Duodenal mucosa (tissue), 2 donors: ENCODE measurements at regions not wholly inside any gene's neighbourhood (a gene's known extent, or its start where the extent isn't known, plus 50 kb on each side); places are given as distances from the start of the nearest gene placed in this dataset.

ENCODE experiments used
- H3K27ac ChIP-seq: one replicate; pipeline ENCODE4 v1.7.0; 2013; ENCODE audit warnings: low read depth, low read length
- H3K27me3 ChIP-seq, 2 donors: one replicate each; pipeline ENCODE4 v1.7.0; 2013; ENCODE audit warnings: low read length in 2 of 2, control low read depth in 1 of 2; ENCODE audit not compliant: insufficient read depth in 2 of 2, control insufficient read depth in 1 of 2
- H3K36me3 ChIP-seq, 2 donors: one replicate each; pipeline ENCODE4 v1.7.0; 2013; ENCODE audit warnings: low read length in 2 of 2, control low read depth in 1 of 2; ENCODE audit not compliant: insufficient read depth in 2 of 2, control insufficient read depth in 1 of 2
- H3K4me1 ChIP-seq, 2 donors: one replicate each; pipeline ENCODE4 v1.7.0; 2013; ENCODE audit warnings: low read length in 2 of 2, control low read depth in 1 of 2; ENCODE audit not compliant: insufficient read depth in 2 of 2, control insufficient read depth in 1 of 2
- H3K4me3 ChIP-seq, 2 donors: one replicate each; pipeline ENCODE4 v1.7.0; 2013; ENCODE audit warnings: low read length in 2 of 2, low read depth in 1 of 2
- H3K9ac ChIP-seq, 2 donors: one replicate each; pipeline ENCODE4 v1.7.0; 2013; ENCODE audit warnings: low read length in 2 of 2, low read depth in 1 of 2
- H3K9me3 ChIP-seq, 2 donors: one replicate each; pipeline ENCODE4 v1.7.0; 2013; ENCODE audit warnings: low read length in 2 of 2, control low read depth in 1 of 2; ENCODE audit not compliant: control insufficient read depth in 1 of 2

- no peak overlapping the region for H3K9ac ChIP-seq
- H3K4me1 ChIP-seq: peaks cover 39 to 46% of the 10 kb centered on the region in 2 donors
- no peak overlapping the region for H3K27ac ChIP-seq
- no peaks in the 10 kb centered on the region for H3K9me3 ChIP-seq
- no peaks in the 10 kb centered on the region for H3K36me3 ChIP-seq
- H3K4me3 ChIP-seq: no peak overlapping the region
- no peaks in the 10 kb centered on the region for H3K27me3 ChIP-seq
Observed at GRCh38 chr2:236969767-236970655, 115.7 kb upstream of the COPS8 start.

GRCh38 chr2:236970656-236971010, 115.1 kb upstream of the COPS8 start:
- Histone ChIP-seq H3K27me3 (no peaks in the 10 kb centered on the region), H3K9me3 (no peaks in the 10 kb centered on the region), H3K36me3 (no peaks in the 10 kb centered on the region), H3K4me1 (peaks cover 39 to 46% of the 10 kb centered on the region in 2 donors), H3K9ac (no peak overlapping the region), H3K4me3 (no peak overlapping the region), H3K27ac (no peak overlapping the region)

DNA sequence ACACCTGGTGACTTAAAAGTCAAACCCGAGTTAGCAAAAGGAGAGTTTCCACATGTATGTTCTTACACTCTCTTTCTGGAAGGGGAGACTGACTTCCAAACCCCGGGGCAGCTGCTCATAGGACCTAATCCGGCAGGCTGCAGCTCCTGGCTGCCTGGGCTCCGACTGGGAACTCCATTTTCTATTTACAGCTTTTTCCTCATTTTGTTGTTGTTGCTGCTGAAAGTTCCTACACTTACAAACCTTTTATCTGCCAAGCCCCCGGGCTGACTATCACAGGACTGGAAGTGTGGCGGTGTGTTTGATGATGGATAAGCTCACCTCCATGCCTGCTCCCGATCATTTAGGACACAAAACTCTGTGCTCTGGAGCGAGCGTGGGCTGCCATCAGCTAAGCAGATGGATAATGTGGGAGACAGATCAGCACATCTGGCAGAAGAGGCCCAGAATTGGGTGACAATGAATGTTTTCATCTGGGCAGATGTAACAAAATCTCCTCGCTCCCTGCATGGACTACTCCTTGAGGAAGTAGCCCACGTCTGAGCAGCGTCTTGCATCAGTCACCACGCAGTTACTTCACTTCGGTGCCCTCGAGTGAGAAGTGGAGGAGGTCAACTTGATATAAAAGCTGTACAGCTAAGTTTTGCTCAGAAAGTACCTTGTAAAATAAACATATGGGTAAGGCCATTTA, 114.4 kb upstream of the COPS8 start:
- Histone ChIP-seq H3K4me1 (peaks cover 39 to 46% of the 10 kb centered on the region in 2 donors), H3K9ac (no peak overlapping the region), H3K27me3 (no peaks in the 10 kb centered on the region), H3K36me3 (no peaks in the 10 kb centered on the region), H3K9me3 (no peaks in the 10 kb centered on the region), H3K27ac (no peak overlapping the region), H3K4me3 (no peak overlapping the region)

- Histone ChIP-seq H3K27me3 (no peaks in the 10 kb centered on the region), H3K4me3 (no peak overlapping the region), H3K9me3 (no peaks in the 10 kb centered on the region), H3K4me1 (peaks cover 39 to 46% of the 10 kb centered on the region in 2 donors), H3K36me3 (no peaks in the 10 kb centered on the region), H3K27ac (no peak overlapping the region), H3K9ac (no peak overlapping the region)
Observed at GRCh38 chr2:236971919-236972381, 113.7 kb upstream of the COPS8 start.

- H3K9ac ChIP-seq: peak overlapping the region in 1 of 2 donors; percentile 19
- no peaks in the 10 kb centered on the region for H3K27me3 ChIP-seq
- peaks cover 34 to 41% of the 10 kb centered on the region in 2 donors for H3K4me1 ChIP-seq
- H3K36me3 ChIP-seq: no peaks in the 10 kb centered on the region
- no peaks in the 10 kb centered on the region for H3K9me3 ChIP-seq
- H3K4me3 ChIP-seq: peak overlapping the region in 1 of 2 donors; percentile 16
- H3K27ac ChIP-seq: no peak overlapping the region
Observed at GRCh38 chr2:236972491-236973342, 113.0 kb upstream of the COPS8 start.

GRCh38 chr2:236973343-236973980, 112.2 kb upstream of the COPS8 start:
- H3K9ac ChIP-seq: no peak overlapping the region
- peaks cover 27 to 34% of the 10 kb centered on the region in 2 donors for H3K4me1 ChIP-seq
- no peaks in the 10 kb centered on the region for H3K9me3 ChIP-seq
- H3K36me3 ChIP-seq: no peaks in the 10 kb centered on the region
- no peak overlapping the region for H3K4me3 ChIP-seq
- no peaks in the 10 kb centered on the region for H3K27me3 ChIP-seq
- no peak overlapping the region for H3K27ac ChIP-seq

DNA sequence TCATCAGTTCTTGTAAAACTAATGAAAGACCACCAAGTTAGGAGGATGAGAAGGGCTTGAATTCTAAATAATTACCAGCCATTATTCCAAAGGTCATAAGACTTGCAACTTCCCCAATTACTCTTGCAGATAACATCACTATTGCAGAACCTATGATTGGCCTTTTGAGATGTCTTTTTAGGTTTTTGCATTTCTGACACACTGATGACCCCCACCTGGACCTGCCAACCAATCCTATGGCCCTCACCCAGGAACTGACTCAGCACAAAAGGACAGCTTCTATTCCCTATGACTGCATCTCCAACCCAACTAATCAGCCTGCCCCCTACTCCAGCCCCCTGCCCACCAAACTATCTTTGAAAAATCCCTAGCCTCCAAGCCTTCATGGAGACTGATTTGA, 111.5 kb upstream of the COPS8 start:
- Histone ChIP-seq H3K9me3 (no peaks in the 10 kb centered on the region), H3K9ac (no peak overlapping the region), H3K4me1 (peaks cover 20 to 27% of the 10 kb centered on the region in 2 donors), H3K4me3 (no peak overlapping the region), H3K27ac (no peak overlapping the region), H3K36me3 (no peaks in the 10 kb centered on the region), H3K27me3 (no peaks in the 10 kb centered on the region)

- Histone ChIP-seq H3K27me3 (no peaks in the 10 kb centered on the region), H3K4me3 (no peak overlapping the region), H3K9me3 (no peaks in the 10 kb centered on the region), H3K4me1 (peaks cover 16 to 21% of the 10 kb centered on the region in 2 donors), H3K36me3 (no peaks in the 10 kb centered on the region), H3K27ac (no peak overlapping the region), H3K9ac (no peak overlapping the region)
Observed at GRCh38 chr2:236974752-236975151, 110.9 kb upstream of the COPS8 start.

- H3K27ac ChIP-seq: no peak overlapping the region
- H3K4me1 ChIP-seq: peaks cover 16 to 20% of the 10 kb centered on the region in 2 donors
- H3K9me3 ChIP-seq: no peaks in the 10 kb centered on the region
- H3K9ac ChIP-seq: no peak overlapping the region
- no peak overlapping the region for H3K4me3 ChIP-seq
- no peaks in the 10 kb centered on the region for H3K27me3 ChIP-seq
- H3K36me3 ChIP-seq: no peaks in the 10 kb centered on the region
Observed at GRCh38 chr2:236975766-236976165, 109.9 kb upstream of the COPS8 start.
